ENCODE measurements at regions not wholly inside any gene's neighbourhood (a gene's known extent, or its start where the extent isn't known, plus 50 kb on each side); places are given as distances from the start of the nearest gene placed in this dataset.

DNA sequence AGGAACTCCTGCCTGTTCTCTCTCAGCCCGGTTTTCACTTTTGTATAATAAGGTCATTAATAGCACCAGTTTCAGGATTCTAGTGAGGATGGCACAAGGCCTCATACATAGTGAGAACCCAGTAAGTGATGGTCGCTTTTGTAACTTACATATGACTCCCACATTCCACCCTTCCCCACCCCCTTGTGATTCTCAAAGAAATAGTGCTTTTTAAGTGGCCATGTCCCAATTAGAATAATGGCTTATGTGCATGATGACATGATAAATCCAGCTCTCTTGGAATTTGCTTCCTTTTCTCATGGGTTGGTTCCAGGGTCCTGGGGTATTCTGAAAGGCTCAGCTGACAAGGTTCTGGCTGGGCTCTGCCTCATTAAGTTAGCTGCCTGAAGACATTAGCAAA is 189.9 kb downstream of the URB2 start:
- intact Hi-C loops (cut with micrococcal nuclease) = no loop called here

DNA sequence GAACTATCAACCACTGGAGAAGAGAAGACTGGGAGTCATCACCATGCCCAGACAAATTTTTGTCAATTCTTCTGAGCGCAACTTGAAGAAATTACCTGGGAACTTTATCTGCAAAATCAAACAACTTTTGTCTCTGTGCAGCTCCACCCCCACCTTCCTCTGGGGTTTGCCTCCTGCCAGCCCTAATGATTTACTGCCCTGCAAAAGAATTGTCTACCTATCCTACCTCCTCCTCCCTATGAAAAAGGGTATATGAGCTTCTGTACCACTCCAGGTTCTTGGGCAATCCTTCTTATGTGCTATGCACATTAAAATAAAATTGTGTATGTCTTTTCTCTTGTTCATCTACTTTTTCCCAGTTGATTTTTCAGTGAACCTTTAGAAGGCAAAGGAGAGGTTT is 191.9 kb downstream of the URB2 start:
- intact Hi-C loops (cut with micrococcal nuclease) = no loop called here

DNA sequence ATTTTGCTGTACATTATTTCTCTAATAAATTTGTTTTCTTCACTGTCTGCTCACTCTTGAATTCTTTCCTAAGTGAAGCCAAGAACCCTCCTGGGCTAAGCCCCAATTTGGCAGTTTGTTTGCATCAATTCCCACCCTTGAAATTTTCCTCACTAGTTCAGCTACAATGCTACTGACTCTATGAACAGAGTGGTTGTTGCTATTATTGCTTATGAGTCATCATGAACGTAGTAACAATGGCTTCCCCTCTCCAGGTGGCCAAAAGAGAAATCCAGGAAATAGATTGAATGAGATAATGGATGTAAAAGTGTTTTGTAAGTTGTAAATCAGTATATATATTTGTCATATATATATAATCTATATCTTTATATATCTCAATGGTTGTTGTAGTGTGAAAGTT is 193.0 kb downstream of the URB2 start:
- intact Hi-C loops (cut with micrococcal nuclease) = no loop called here

DNA sequence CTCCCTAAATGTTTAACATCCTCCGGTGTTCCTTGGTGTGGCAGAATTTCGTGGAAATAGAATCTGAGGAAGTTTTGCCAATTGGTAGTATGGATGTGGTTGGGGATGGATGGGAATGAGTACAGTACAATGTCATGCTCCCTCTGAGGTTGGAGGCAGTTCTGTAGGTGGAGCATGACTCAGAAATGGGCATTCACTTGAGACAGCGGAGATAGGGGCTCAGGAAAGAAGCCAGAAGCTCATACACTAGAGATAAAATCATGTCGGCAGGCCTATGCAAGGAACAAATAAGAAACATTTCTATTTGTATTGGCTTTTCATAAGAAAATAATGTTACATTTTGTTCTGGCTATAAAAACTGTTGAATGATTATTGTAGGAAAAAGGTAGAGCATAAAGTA is 196.0 kb downstream of the URB2 start:
- intact Hi-C loops (cut with micrococcal nuclease) = no loop called here

DNA sequence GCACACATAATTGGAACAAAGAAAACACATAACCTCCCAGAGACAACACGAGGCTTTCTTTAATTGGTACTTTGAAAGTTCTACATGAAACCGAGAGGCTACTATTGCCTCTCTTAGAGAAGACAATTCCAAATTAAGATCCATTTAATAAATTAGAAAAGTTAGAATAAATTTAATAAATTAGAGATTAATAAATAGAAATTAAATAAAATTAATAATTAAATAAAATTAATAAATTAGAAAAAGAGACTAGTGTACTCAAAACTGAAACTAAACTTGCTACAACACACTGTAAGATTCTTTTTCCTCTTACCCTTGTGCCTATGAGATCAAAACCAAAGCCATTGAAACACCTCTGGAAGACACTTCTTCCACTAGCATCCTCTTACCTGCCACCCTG is 199.0 kb downstream of the URB2 start:
- intact Hi-C loops (cut with micrococcal nuclease) = no loop called here

DNA sequence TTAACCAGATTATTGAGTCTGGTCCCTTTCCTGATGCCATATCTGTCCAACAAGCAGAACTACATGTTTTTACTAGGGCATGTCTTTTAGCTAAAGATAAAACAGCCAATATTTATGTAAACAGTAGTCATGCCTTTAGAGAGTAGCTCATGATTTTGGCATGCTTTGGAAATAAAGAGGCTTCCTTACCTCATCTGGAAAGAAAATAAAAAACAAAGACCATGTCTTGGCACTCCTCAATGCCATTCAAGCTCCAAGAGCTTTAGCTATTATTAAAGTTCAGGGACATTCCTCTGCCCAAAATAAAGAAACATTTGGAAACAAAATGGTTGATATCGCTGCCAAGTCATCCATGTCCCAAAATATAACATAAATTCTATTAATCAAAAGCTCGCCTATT is 202.4 kb downstream of the URB2 start:
- intact Hi-C loops (cut with micrococcal nuclease) = no loop called here

- intact Hi-C loops (cut with micrococcal nuclease) = no loop called here
These were observed 206.6 kb downstream of the URB2 start for GRCh38 chr1:229832695-229833094.

DNA sequence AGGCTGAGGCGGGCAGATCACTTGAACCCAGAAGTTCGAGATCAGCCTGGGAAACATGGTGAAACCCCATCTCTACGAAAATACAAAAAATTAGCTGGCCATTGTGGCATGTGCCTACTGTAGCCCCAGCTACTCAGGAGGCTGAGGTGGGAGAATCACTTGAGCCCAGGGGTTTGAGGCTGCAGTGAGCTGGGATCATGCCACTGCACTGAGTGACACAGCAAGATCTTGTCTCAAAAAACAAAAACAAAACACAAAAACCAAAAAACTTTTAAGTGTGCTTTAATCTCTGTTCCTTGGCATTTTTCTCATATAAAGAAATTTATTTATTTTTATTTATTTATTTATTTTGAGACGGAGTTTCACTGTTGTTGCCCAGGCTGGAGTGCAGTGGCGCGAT is 208.2 kb downstream of the URB2 start:
- intact Hi-C loops (cut with micrococcal nuclease) = no loop called here

GRCh38 chr1:229835226-229835625 is 209.2 kb downstream of the URB2 start:
- intact Hi-C loops (cut with micrococcal nuclease) = no loop called here

GRCh38 chr1:229836324-229836723 is 210.3 kb downstream of the URB2 start:
- intact Hi-C loops (cut with micrococcal nuclease) = no loop called here

- intact Hi-C loops (cut with micrococcal nuclease) = no loop called here
These were observed 212.2 kb downstream of the URB2 start for GRCh38 chr1:229838204-229838603.

DNA sequence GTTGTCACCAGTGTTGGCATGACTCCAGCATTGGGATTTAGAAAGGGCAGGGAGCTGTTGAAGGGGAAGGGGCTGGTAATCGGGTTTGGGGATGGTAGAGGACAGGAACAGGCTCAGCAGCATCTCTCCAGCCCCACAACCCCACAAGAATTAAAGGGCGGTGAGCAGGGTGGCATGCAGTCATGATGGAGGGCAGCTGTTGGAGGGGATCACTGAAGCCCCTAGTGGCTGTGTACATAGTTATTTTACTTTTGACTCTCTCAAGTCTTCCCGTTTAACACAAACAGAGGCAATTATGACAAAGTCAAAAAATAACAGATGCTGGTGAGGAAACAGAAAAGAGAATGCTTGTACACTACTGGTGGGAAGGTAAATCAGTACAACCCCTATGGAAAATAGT is 213.8 kb downstream of the URB2 start:
- intact Hi-C loops (cut with micrococcal nuclease) = no loop called here

DNA sequence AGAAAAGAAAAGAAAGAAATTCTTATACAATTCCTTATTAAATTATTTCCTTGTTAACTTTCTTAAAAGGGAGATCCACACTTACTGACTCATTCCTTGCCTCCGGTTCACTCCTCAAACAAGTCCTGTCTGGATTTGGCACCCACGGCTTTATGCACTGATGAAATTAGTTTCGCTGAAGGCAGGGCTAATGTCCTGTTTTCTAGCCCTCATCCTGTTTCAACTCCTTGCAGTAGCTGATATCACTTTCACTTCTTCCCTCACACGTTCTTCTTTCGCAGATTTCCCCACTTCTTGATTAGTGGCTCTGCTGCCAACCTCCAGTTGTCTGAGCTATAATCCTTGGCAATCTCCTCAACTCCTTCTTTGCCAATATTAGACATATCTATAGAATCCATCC is 215.2 kb downstream of the URB2 start:
- intact Hi-C loops (cut with micrococcal nuclease) = no loop called here

DNA sequence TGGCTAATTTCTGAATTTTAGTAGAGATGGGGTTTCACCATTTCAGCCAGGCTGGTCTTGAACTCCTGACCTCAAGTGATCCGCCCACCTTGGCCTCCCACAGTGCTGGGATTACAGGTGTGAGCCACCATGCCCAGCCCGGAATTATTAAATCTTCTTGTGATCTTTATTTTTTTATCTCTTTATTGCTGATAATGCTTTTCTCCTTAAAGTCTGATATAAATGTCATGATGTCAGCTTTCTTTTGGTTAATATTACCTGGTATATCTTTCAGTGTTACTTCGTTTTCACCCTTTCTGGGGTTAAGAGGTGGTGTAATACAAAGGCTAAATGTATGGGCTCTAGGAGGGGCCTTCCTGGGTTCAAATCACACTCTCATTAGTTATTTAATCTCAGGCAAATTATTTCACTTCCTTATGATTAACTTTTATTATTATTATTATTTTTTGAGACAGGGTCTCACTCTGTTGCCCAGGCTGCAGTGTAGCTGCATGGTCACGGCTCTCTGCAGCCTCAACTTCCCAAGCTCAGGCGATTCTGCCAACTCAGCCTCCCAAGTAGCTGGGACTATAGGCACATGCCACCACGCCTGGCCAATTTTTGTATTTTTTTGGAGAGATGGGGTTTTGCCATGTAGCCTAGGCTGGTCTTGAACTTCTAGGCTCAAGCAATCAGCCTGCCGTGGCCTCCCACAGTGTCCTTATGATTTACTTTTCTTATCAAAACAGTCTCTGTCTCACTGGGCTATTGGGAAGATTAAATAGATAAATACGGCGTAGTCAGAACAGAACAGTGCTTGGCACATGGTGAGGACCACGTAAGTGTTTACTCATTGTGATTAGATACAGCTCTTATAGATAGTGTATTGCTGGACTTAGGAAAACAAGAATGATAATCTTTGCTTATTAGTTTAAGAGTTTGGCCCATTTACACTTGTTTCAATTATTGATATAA is 216.5 kb downstream of the URB2 start:
- intact Hi-C loops (cut with micrococcal nuclease) = loop anchor here (2.0 kb wide), 1 partner anchor 76 kb away; no protein-coding TSS in a partner anchor

- intact Hi-C loops (cut with micrococcal nuclease) = loop anchor here (2.0 kb wide), 1 partner anchor 77 kb away; no protein-coding TSS in a partner anchor
These were observed 217.7 kb downstream of the URB2 start for GRCh38 chr1:229843627-229844238.

DNA sequence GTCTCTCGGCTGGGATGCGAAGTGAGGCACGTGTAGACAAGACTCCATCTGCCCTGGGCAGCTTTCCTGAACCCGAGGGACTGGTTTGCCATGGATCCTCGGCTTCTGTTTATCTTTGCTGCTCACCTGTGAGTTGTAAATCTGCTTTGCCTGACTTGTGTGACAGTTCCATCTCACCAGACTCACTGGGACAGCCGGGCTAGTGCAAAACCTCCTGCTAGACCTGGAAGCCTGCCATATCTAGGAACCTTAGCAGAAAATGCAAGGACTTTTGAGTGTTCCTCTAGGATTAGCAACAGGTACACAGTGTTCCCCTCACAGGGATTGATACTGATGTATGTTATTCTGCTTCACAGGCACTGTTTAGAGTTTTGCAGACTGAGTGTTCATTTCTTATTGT is 218.6 kb downstream of the URB2 start:
- intact Hi-C loops (cut with micrococcal nuclease) = no loop called here

- intact Hi-C loops (cut with micrococcal nuclease) = no loop called here
These were observed 219.5 kb downstream of the URB2 start for GRCh38 chr1:229845410-229846138.

GRCh38 chr1:229846351-229846750 is 220.3 kb downstream of the URB2 start:
- intact Hi-C loops (cut with micrococcal nuclease) = no loop called here

DNA sequence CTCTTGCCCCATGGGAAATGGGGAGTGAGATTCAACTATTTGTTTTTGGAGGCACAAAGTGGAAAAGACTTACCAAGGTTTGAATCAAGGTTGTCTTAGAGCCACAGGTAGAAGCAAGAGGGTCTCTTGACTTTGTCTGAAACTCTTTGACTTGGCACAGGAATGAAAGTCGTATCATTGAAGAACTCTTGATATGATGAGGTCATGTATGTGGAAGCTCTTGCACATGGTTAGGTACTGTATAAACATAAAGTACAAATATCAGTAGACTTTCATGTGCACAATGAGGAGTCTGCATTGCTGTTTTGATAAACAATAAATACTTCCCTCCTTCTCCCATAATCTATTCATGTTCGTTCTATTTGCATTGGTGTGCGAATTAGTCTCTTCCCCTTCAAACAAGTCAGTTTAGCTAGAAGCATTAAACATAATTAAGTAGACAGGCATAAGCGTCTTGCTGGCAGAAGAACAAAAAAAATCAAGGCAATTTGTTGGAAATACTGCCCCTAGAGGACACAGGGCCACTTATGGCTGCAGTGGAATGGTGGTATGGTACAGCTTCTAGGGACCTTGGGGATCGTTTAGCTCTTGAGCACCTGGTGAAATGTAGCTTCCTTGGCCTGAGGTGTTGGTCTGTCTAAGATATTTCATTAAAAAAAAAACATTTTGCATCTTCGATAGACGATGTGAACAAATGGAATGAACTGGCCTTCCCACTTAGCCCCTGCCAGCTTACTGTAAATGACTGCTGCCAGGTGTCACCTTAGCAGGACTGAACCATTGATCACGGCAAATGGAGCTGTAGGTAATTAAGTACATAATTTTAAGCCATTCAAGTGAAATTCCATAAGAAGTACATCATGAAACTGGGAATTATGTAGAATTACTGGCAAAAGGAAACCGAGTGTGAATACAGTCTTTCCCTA is 218.0 kb upstream of the GALNT2 start:
- intact Hi-C loops (cut with micrococcal nuclease) = loop anchor here (2.0 kb wide), 1 partner anchor 462 kb away; no protein-coding TSS in a partner anchor

GRCh38 chr1:229851511-229851910 is 215.5 kb upstream of the GALNT2 start:
- intact Hi-C loops (cut with micrococcal nuclease) = no loop called here

- intact Hi-C loops (cut with micrococcal nuclease) = no loop called here
These were observed 213.3 kb upstream of the GALNT2 start for GRCh38 chr1:229853751-229854150.
